NCI-H2196 treated with DMSO at 0.1 percent for 48 hours (cell line): ENCODE measurements at regions not wholly inside any gene's neighbourhood (a gene's known extent, or its start where the extent isn't known, plus 50 kb on each side); places are given as distances from the start of the nearest gene placed in this dataset.
"Not testable (repeated sequence)": the region's sequence is repeated elsewhere in the genome, so short reads cannot be mapped to it uniquely, and the experiment has no call there.

Source experiments
- DNase-seq: peaks from one replicate; lab custom pipeline; 2025; ENCODE audit not compliant: unreplicated experiment; lab: John Stamatoyannopoulos, UW

DNA sequence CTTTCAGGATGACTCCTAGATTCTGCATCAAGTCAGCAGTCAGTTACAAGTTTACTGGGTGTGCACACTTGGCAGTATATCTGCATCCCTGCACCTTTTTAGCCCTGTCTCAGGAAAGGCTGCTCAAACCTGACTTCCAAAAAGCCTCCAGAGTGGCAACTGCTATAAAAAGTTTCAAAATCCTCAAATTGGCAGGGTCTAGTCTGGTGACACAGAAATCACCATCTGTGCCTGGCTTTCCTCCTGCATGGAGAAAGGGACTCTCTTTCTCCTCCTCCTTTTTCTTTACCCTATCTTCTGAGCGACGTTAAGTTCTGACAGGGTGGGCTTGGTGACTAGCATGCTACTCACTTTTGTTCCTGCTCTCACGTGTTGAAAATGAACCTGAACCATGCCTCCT, 679.5 kb downstream of the C12orf50 start:
- no peak for DNase-seq

DNA sequence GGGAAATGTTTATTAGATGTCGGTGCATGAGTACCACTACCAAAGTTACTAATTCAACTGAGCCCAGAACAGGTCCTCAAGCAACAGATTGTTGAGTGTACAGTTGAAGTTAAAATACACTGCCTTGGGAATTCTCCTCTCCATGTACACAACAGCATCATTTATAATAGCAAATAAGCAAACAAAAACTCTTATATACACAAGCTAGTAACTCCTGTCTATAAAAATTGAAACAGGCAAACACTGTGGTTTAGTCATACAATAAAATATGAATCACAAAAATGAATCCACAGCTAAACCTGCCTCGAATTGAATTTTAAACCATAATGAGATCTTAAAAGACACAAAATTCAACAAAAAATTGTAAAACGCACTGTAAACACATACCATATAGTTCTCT, 681.1 kb downstream of the C12orf50 start:
- DNase-seq = no peak

DNA sequence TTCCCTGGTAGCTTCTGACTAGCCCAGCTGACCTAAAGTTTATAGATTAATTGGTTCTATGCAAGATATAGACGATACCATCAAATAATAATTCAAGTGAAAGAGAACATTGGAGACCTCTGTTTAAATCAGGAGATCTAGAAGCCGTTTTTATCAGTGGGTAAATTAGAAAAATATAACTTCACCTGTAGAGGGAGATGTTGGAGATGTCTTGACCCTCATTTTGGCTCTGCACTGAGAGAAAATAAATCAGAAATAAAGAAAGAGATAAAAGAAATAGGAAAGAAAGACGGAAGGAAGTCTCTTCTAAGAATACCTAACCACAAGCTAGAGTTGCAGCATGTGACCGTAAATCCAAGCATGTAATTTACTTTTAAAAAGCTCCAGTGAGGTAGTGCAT, 684.5 kb downstream of the C12orf50 start:
- DNase-seq = no peak

DNA sequence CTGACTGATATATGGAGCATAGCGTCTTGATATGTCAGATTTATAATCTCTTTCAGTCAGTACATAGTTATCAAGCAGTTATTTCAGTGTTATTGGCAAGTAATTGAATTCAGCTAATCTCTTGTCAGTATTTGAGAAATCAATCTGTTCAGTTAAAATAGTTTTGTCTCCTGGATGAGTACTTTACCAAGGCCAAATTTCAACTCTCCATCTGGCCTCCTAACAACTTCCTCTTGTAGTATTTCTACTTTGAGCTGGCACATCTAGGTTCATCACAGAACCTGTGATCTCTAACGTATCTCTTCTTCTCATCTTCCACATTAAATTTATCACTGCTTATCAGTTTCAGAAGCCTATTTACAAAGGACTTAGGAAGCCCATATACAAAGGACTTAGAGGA, 690.5 kb downstream of the C12orf50 start:
- DNase-seq = no peak

DNA sequence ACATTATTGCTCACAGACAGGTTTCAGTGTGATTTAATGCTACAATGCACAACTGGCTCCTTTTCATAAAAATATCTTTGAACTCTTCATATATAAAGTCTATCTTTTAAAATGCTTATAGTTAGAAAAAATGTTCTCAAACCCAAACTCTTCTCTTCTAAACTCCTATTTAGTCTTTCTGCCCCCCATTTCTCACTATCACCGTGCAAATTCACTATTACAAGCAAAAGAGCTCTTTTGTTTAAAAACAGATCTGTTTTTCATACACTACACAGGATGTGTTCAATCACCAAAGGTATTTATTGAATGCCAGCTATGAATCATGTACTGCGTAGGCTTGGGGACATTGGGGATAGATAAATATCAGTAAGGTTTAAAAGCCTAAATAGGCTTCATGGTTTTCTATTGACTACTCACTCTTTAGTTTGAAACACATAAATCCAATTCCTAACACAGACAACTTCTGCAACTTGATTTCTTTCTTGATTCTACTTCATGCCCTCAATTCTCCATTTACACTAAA, 692.3 kb downstream of the C12orf50 start:
- no peak for DNase-seq

DNA sequence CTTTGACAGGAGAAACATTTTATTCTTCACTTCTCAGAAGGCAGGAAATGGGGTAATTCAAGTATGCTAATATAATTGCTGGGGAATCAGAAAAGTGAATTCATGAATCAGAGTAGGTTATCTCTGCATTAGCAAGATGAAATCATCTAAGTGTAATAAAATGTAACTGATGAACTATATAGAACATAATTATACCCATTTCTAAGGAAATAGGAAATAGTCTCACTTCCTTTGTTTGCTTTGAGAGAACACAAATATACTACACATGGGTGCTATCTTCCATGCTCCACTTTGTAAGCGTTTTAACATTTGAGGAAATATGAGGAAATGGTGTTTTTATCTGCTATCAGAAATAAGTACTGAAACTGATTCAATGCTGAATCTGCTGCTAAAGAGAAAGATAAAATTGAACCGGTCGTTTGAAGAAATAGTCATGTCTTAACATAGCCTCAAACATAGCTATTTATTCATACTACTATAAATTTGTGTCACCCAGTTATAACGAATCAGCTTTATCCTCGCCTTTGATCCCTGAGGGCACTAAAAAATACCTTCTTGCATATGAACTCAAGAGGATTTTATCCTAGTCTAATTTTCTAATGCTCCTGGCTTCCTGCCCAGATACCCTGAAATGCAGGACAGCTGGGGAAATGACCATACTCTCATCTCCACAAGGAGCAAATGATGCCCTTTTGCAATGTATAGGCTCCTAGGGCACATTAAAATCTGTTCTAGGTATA, 696.0 kb downstream of the C12orf50 start:
- no peak for DNase-seq

DNA sequence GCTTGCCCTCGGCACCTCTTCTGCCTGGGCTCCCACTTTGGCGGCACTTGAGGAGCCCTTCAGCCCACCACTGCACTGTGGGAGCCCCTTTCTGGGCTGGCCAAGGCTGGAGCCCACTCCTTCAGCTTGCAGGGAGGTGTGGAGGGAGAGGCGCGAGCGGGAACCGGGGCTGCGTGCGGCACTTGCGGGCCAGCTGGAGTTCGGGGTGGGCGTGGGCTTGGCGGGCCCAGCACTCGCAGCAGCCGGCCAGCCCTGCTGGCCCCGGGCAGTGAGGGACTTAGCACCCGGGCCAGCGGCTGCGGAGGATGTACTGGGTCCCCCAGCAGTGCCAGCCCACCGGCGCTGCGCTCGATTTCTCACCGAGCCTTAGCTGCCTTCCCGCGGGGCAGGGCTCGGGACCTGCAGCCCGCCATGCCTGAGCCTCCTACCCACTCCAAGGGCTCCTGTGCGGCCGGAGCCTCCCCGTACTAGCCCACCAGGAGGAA, 699.1 kb downstream of the C12orf50 start:
- not testable (repeated sequence) for DNase-seq

DNA sequence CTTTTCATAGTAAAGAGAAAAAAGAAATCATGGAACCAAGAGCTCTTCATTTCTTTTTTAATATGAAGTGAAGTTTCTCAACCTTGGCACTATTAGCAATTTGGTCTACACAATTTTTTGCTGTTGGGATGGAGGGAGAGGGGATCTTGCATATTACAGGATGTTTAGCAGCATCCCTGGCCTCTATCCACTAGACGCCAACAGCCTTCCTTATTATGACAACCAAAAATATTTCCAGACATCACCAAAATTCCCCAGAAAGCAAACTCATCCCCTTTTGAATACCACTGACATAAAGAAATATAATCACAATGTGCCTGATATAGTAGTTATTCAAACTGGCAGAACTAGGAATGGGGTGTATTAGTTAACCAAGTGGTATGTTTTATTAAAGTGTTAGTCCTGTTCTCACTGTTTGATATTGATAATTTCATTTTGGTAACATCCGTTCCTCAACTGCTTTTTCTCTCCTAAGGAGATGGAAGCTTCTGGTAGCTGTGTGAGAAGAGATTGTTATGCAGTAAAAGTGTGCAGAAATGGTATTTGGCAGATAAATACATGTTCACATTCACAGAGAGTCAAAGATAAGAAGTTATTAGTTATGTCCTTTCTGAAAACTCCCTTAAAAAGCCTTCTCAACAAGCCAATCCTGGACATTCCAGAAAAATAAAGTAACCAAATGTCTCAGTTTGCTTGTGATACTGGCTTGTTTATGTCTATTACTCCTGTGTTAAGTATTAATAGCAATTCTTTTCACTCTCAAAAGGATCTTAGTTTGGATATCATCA, 699.9 kb downstream of the C12orf50 start:
- DNase-seq = no peak

DNA sequence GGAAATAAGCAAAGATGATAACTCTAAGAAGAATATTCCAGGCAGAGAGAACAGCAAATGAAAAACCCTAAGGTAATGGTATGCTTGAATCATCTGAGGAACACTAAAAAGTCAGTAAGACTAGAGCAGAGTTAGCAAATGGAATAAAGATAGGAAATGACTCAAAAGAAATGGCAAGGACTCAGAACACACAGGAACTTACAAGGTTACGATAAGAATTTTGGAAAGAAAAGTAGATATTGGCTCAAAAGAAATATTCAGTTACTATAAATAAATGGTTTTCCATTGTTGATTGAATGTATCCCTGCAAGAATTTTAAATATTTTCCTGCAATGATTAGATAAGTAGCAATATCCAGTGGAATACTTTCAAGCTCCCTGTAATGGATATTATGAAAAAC, 705.8 kb downstream of the C12orf50 start:
- no peak for DNase-seq

DNA sequence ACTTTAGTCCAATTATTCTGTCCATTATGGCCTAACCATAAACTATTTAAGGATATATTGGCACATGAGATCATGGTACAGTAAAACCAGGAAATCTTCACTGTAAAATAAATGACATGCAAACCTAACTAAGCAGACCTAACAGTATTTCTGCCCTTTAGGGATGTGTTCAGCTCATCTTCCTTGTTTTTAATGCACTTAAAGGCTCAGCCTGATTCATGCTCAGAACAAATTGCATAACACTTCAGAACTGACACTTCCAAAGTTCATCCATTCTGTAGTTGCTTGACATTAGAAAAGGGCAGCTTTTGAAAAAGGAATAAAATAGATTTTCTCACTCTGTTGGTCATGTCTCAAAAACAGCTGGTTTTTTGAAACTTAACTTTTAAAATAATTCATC, 708.5 kb downstream of the C12orf50 start:
- no peak for DNase-seq

DNA sequence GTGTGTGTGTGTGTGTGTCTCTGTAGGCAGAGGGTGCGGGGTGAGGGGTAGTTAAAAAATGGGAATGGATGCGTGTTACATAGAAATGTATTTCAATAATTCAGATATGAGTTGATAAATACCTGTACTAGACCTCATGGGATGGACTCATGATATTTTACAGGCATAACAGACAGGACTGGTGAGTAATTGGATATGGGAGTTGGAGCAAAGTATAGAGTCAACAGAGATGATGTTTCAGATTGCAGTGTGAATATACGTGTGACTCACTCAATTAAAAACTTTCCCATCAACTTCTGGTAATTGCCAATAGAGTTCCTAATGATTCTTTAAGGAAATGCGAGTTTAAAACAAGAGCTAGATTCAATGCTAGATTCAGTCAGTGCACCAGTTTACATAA, 711.9 kb downstream of the C12orf50 start:
- no peak for DNase-seq

DNA sequence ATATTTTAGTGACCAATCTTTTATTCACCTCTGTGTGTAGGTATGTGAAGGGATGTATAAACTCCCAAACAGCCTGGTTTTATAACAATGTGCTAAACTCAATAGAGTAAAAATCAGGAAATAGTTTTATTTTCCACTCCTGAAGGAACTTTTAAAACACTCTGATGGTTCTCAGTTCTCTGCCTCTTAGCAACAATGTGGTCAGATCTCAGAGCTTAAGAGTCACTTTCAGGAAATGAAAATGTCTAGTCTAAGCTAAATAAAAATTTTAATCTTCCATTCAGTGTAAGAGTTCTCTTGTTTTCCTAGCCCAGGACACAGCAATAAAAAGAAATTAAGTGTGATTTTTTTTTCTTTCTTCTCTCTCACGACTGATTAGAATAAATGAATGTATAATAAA, 718.0 kb downstream of the C12orf50 start:
- DNase-seq = no peak

DNA sequence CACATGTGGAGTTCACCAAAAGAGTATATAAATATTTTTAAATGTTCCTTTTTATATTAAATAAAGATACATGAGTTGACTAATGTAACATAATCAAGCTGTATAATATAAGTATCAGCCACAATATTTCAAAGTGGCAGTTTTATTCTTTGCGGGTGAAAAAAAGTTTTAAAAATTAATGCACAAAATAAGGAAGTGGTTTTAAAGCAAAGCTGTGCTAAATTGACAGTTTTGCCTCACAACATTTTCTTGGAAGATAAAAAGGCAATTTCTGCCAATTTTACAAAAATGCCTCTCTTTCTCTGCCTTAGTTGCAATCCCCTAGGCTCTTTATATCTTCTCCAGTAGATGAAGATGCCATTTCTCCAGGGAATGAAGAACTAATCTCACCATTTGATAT, 719.1 kb downstream of the C12orf50 start:
- DNase-seq = no peak

DNA sequence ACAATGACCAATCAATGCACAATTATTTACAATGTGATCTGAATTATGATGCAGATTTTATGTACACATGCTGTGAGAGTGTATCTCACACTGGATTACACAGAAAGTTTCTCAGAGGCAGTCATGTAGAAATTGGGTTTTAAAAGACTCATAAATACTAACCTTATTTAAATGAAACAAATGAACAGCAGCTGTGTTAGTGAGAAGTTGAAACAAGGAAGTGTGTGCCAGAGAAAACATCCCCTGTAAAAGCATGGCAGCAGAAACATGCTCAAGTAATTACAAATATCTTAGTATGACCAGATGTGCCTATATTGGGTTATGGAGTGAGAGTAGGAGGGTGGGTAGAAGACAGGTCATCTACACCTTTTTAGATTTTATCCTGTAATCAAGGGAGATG, 723.7 kb downstream of the C12orf50 start:
- no peak for DNase-seq

DNA sequence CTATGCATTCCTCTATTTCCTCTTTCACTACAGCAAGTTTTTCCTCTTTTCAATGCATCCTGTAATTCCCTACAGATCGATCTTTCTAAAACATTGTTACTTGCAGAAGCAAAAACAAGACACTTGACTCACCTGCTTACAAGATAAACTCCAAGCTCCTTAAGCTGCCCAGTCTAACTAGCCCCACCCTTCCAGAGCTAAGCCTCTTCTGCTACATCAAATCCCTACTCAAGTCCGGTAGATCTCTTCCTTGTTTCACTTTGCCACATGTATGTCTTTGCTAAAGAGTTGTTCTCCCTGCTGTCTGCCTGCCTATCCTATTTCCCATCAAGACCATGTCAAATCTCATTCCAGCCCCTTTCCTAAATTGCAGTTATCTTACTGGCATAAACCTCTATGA, 724.8 kb downstream of the C12orf50 start:
- DNase-seq = no peak

DNA sequence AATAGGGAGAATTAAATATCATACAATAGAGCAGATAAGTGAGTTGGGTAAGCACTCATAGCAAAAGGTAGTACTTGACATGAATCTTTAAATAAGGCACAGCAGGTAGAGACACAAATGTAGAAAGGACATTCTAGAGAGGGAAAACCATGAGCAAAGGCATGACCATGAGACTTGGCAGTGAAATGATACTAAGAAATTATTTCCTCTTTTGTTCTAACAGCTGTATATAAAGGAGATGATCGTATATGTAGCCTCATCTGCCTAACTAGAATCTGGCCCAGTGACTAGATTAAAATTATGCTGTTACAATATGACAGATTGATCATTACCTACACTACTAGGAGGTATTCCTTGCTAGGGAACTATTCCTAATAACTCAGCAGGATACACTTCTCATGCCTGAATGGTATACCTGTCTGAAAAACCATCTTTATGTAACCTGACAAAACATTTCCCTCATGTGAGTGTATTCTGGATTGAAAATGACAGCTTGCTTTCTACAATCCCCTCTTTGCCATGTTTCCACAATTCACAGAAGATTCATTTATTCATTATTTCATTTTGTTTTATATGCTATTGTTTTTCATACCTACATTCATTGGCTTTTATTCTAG, 725.7 kb downstream of the C12orf50 start:
- DNase-seq = no peak

DNA sequence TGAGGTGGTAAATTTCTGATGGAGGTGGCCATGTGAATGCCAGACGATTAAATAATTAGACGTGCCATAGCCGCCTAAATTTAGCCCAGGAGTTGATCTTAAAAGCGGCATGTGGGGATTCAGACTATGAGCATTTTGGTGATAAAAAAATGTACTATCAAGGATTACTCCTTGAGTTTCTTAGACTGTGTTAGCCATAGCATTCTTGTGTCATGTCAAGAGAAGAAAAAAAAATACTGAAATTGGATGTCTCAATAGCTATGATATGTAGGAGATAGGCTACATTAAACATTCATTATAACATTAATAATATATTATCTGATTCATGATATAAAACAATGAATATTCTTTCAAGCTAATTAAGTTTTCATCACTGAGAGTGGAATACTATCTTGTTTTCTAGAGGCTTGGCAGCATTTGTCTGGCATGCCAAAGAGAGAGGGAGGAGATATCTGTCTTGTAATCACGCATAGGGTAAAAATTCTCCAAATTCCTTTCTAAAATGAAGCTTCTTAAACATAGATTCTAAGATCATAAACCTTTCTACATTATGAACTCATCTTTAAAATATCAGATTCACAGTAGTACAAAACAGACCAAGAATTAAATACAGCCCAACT, 727.0 kb downstream of the C12orf50 start:
- DNase-seq = no peak

DNA sequence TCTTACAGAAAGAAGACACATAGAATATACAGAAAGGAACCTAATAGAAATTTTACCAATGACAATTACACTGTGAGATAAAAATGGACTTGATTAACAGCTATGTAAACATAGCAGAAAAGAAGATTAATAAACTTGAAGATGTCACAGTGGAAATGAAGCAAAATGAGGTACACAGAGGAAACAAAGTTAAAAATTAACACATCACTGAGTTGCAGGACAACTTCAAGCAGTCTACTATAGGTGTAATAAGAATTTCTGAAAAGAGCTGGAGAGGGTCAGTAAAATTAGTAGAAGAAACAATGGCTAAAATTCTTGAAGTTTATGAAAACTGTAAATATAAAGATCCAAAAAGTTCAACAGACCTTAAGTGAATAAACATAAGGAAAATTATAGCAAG, 738.7 kb downstream of the C12orf50 start:
- DNase-seq = no peak

DNA sequence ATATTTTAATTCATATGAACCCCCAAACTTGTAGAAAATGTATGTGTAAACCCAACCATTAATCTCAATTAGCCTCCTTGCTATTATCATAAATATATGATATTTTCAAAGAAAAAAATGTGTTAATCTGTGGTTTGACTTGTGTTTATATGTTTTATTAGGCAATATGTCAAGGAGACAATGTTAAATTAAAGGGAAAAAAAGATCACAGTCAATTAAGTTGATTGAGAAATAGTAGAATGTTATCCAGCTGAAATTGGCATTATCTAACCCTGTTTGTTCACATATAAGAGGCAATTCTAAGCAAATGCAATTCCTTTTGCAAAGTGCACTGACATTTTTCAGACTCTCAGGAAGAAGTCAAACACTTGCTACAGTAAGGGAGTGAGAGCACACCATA, 745.3 kb downstream of the C12orf50 start:
- no peak for DNase-seq

DNA sequence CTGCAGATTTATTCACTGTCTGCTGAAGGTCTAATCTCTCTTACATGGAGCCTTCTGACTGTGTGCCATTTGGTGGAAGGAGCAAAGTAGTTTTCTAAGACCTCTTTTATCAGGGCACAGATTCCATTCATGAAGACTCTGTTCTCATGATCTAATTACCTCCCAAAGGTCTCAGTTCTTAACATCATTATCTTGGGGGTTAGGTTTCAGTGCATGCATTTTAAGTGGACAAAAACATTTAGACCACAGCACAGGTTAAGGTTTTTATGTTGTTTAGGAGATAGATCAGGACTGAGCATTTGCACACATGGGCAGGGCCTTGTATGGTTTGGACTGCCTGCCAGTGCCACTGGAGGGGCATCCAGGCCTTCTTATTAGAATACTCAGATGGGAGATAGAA, 746.1 kb downstream of the C12orf50 start:
- DNase-seq = no peak

DNA sequence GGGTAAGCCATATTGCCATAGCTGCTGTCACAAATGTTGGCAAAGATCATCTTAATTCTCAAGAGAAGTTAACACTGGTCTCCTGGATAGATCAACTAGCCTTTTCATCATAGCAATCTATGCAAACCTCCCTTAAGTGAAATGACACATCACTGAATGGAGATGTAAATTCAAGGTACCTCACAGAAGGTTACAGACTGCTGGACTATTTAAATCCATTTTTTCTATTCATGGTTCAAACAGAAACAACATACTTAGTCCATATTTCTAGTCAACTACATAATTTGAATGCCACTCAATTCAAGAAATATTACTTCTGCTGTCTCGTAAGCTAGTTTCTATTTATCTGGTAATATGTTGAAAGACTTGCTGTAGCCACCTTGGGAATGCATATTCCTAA, 748.3 kb downstream of the C12orf50 start:
- no peak for DNase-seq
